Dermis blood vessel endothelial cell (primary cell): ENCODE measurements at regions not wholly inside any gene's neighbourhood (a gene's known extent, or its start where the extent isn't known, plus 50 kb on each side); places are given as distances from the start of the nearest gene placed in this dataset.
"Not testable (repeated sequence)": the region's sequence is repeated elsewhere in the genome, so short reads cannot be mapped to it uniquely, and the experiment has no call there.

Experiments used
- DNase-seq: peaks from one replicate; pipeline ENCODE4 v3.0.0; 2010

DNA sequence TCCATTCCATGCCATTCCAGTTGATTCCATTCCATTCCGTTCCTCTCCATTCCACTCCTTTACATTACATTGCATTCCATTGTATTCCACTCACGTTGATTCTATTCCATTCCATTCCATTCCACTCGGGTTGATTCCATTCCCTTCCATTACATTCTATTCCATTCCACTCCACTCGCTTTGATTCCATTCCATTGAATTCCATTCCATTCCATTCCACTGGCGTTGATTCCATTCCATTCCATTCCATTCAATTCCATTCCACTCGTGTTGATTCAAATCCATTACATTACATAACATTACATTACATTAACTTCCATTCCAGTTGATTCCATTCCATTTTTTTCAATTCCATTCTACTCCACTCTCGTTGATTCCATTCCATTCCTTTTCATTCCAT is 1142.8 kb downstream of the RPIA start:
- DNase-seq = no peak

DNA sequence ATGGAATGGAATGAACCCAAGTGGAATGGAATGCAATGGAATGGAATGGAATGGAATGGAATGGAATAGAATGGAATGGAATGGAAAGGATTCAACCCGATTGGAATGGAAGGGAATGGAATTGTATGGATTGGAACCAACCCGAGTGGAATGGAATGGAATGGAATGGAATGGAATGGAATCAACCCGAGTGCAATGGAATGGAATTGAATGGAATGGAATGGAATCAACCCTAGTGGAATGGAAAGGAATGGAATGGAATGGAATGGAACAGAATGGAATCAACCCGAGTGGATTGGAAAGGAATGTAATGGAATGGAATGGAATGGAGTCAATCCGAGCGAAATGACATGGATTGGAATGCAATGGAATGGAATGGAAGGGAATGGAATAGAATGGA is 1144.9 kb downstream of the RPIA start:
- DNase-seq = peak; percentile 49

DNA sequence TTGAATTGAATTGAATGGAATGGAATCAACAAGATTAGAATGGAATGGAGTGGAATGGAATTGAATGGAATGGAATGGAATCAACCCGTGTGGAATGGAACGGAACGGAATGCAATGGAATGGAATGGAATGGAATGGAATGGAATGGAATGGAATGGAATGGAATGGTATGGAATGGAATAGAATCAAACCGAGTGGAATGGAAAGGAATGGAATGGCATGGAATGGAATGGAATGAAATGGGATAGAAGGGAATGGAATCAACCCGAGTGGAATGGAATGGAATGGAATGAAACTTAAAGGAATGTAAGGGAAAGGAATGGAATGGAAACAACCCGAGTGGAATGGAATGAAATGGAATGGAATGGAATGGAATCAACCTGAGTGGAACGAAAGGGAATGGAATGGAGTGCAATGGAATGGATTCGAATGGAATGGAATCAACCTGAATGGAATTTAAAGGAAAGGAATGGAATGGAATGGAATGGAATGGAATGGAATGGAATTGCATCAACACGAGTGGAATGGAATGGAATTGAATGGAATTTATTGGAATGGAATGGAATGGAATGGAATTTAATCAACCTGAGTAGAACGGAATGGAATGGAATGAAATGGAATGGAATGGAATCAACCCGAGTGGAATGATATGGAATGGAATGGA is 1146.6 kb downstream of the RPIA start:
- DNase-seq = peak; percentile 31

DNA sequence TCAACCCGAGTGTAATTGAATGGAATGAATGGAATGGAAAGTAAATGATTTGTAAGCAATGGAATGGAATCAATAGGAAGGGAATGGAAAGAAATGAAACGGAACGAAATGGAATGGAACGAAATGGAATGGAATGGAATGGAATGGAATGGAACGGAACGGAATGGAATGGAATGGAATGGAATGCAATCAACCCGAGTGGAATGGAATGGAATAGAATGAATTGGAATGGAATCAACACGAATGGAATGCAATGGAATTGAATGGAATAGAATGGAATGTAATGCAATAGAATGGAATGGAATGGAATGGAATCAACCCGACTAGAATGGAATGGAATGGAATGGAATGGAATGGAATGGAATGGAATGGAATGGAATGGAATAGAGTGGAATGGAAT is 1148.7 kb downstream of the RPIA start:
- DNase-seq = peak; percentile 23

DNA sequence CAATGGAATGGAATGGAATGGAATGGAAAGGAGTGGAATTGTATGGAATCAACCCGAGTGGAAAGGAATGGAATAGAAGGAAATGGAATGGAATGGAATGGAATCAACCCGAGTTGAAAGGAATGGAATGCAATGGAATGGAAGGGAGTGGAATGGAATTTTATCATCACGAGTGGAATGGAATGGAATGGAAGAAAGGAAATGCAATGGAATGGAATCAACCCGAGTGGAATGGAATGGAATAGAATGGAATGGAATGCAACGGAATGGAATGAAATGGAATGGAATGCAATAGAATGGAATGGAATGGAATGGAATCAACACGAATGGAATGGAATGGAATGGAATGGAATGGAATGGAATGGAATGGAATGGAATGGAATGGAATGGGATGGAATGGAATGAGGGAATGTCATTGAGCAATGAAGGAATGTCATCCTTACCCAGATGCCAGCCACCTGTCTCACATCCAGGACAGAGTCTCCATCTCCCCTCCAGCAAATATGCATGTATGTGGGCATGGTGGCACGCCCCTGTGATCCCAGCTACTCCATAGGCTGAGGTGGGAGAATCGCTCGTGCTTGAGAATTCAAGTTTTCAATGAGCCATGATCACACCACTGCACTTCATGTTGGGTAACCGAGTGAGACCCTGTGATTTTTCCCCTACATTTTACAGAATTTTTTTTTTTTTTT is 1149.5 kb downstream of the RPIA start:
- DNase-seq = not testable (repeated sequence)

DNA sequence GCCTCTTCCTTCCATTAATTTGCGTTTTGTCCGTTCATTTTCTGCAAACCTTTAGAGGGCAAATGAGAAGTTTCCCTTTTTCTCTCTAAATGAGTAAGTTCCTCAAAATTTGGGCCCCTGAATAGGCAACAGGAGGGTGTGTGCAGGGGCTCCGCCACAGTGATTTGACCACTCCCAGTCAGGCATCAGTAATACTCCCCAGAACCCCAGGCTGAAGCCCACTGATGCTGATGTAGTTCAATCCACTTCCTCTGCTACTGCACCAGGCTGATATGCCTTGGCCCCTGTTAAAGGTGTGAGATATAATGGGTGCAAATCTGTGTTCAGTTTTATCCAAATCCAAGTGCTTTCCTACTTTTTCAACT is 1150.0 kb downstream of the RPIA start:
- no peak for DNase-seq

DNA sequence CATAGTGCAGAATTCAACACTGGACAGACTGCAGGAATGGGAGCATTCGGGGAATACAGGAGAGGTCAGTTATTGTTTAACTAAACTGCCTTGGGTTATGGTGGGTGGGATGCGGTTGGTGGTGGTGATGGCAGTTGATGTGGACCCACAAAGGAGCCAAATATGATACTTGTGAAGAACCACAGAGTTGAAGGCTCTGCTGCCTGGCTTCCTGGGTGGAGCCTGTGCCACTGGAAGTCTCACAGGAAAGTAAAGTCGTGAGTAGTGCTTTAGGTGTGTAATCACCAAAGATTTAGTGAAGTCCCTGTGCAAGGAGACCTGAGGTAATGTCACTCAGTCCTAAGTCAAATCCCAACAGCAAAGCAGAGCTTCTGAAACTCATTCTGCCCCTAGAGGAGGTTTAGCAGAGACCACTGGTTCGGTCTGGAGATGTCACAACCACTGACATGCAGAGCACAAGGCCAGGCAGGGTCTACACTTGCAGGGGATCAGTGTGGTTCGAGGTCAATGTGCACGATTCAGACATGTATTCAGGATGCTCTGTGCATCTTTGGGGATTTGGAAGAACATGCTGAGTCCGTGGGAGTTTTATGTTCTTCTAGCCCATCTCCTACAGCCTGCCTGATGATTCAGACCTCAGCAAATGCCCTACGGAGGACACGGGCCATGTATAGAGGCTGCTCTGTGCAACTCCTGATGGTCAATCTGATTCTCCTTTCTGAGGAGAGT is 1150.9 kb downstream of the RPIA start:
- no peak for DNase-seq

DNA sequence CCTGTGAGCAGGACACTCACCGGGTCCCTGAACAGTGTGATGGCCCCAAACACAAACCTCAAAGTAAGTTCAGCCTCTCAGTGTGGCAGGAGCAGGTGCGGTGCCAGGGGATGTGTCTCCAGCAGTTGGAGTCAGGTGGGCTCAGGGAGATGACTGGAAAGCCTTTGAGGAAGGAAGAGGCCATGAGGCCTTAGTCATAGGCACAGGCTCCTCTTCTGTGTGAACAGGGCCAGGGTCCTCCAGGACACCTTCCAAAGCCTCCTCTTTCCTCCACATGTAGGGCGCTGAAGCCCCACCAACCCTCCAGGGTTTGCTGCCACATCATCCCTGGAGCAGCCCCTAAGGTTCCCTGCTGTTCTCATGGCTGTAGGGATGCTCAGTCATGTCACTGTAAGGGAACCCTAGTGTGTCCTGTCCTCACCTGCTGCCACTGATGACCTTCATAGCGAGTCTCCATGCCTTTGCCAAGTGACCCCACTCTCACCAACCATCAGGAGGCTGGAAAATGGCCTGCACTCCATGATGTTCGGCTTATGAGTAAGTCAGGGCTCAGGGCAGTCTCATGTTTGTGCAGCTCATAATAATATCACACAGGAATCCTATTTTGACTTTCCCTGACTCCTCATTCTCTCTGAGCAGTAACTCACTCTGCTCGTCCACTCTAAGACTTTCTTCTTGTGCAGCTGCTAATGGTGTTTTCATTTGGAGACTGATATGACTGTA is 1152.9 kb downstream of the RPIA start:
- DNase-seq = no peak

DNA sequence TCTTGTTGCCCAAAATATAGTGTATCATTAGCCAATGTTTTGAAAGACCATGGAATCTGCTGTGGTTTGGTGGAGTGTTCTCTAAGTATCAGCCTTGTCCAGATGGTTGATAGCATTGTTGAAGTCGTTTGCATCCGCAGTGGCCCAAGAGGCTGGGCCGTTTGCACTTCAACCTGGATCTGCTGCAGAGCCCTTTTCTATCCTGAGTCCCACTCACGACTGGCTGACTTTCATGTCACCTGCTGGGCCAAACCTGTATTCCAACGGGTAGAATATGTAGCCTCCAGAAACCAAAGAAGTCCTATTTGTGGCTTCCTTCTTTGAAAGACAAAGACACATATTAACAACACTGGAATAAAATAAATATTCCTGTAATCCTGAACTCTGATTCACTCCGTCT is 1154.1 kb downstream of the RPIA start:
- no peak for DNase-seq

DNA sequence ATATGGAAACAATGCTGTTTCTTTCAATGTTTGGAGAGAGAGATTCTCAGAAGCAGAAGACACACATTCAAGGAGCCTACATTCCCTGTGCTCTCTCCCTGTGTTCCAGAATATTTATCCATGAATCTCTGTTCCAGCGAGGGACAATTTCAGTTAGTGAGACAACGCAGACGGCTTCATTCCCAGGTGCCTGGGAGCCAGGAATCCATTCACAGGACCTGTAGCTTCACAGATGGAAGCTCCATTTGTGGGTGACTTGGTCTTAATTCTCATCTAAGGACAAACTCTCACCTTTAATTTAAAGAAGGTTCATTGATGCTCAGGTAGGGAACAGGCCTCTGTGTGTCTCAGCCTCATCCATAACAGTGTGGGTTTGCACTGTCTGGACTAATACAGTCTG is 1156.6 kb downstream of the RPIA start:
- DNase-seq = no peak

DNA sequence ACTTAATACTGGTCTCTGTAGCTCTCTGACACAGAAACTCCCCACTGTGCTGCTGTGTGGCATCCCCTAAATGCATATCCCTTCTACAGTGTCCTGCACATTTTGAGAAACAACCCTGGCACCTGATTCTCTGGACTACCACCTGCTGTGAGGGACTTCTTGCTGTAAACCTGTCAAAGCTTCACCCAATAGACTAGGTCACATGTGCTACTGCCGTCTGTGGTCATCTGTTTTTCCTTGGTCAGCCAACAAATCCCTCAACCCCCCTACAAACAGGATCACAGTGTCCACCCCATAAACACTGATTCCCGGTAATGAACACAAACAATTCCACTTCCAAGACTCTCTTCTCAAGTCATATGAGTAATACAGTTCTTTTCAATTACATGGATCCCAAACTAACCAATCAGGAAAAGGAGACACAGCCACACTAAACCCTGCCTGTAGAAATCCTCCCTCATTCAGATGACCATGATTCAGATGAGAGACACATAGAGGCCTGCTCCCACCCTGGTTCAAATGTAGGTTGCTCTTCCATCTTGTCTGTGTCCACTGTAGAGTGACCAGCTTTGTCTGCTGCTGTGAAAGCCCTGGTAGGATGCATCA is 1157.4 kb downstream of the RPIA start:
- DNase-seq = no peak

DNA sequence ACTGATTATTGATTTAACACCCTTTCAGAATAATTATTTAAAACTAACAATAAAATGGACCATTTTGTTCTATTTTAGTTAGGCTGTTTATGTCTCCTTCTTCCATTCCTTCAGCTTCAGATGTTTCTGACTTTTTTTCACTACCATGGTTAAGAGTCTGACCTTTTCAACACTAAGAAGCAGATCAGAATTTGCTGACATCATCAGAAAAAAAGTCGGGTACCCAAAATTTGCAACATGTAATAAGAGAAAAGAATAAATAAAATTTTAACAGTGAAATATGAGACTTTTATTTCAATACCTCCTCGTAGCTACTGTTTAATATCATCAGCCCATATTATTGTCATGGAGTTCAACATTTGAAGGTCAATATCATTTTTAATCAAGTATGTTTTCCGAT is 1158.3 kb downstream of the RPIA start:
- no peak for DNase-seq

DNA sequence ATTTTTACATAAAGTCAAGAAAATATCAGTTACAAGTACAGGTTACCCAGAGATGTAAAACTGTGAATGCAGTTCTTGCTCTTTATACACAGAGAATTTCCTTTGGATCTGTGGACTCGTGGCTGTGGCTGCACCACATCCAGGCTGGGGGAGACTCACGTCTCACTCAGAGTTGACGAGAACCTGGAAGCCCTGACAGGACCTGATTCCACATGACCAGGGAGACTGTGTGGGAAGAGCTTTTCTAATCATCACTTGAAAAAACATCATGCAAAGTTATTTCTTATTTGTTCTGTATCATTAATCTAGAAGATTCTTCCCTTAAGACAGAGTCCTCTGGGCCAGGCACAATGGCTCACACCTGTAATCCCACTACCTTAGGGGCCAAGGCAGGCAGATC is 1159.0 kb downstream of the RPIA start:
- no peak for DNase-seq

DNA sequence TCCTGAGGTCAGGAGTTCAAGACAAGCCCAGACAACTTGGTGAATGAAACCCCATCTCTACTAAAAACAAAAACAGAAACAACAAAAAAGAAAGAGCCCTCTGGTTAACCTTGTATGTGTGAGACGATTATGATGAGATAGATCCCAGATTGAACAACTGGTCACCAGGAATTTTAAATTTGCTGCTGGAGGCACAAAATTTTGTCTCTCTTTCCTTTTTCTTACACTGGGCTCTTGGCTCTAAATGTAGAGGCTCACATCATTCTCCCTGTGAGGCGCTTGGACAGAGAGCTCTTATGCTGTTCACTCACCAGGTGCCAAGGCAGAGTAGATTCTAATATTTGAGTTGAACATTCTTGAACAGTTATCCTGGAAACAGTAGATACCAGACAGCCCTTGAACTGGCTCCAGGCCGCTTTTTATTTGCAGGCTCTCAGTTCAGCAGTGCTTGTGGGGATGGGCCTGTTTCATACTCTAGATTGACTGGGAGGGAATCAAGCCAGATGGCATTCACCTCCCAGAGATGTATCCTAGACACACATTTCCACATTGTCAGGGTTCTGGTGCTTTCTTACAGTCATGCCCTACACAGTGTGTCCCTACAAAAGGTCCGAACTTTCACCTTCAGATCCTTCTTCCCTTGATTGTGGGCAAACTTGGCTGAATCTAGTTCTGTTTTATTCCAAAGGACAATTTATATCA is 1159.6 kb downstream of the RPIA start:
- DNase-seq = no peak

DNA sequence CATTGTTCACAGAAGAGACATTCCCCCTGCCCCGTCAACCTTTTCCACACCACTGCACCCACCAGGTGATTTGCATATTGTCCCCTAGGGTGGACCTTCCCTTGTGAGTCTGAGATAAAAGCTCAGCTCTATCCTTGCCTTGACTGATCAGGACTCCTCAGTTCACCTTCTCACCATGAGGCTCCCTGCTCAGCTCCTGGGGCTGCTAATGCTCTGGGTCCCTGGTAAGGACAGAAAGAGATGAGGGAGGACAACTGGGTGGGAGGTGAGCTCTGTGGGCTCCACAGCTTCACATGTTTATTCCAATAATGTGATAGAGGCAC is 1160.1 kb downstream of the RPIA start:
- DNase-seq = no peak

DNA sequence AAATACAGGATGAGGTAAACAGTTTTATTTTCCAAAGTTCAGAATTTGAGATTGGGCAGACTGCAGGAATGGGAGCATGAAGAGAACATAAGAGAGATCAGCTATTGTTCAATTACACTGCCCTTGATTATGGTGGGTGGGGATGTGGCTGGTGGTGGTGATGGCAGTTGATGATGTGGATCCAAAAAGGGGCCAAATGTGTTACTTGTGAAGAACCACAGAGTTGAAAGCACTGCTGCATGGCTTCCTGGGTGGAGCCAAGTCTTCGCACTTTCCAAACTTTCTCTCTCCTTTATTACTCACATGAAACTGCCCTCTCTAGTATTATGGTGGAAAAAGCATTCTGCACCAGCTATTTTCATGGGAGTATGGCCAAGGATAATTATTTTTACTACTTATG is 1162.0 kb downstream of the RPIA start:
- not testable (repeated sequence) for DNase-seq

DNA sequence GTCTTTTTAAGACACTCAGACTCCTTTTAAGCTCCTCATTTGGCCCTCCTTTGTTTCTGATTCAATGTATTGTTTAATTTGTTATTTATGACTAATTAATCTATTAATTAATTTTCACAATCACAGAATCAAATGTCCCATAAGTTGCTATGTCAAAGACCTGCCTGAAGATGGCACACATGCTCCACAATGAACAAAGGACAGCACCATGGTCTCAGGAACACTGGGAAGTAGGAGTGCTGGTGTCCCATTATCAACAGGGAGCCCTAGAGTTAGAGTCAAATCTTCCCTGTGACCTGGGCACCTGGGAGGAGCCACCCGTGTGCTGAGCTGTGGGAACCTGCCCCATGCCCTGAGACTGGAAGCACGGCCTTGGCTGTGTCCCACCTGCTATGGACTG is 1164.3 kb downstream of the RPIA start:
- DNase-seq = not testable (repeated sequence)

DNA sequence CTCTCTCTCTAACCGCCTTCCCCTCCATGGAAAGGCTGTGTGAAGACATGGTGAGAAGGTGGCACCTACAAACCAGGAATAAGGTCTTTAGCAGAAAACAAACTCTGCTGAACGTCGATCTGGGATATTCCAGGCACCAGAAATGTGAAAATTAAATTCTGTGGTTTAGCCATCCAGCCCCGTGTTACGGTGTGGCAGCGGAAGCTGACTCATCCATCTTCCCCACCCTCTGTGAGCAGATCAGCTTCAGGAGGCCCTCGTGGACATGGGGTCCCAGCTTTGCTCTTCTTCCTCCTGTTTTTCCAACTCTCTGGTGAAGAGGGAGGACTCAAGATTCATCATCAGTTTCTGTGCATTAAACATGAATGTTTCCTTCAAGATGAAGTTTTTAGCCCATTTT is 1164.8 kb downstream of the RPIA start:
- DNase-seq = not testable (repeated sequence)

DNA sequence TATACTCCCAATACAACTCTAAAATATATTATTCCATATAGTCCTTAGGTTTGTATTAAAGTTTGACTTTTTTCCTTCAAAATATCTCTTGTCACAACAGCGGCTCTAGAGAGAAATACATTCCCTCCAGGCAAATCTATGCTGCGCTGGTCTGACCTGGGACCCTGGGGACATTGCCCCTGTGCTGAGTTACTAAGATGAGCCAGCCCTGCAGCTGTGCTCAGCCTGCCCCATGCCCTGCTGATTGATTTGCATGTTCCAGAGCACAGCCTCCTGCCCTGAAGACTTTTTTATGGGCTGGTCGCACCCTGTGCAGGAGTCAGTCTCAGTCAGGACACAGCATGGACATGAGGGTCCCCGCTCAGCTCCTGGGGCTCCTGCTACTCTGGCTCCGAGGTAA is 1170.7 kb downstream of the RPIA start:
- DNase-seq = not testable (repeated sequence)

DNA sequence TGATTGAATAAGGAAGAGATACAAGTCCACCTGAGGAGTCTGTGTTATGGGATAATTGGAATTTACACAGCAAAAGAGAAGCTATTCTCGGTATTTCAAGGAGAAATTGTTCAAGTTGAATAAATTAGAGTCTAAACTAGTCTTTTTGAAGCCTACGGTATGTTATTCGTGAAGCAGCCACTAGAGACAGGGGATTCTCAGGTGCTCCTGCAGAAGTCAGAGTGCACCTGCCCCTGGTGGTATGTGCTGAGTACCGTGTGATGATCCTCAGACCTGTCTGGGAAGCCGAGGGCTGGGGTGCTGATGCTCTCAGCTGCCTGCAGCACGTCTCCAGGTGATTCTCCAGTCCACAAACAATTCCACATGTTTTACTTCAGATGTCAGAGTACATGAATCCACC is 1171.7 kb downstream of the RPIA start:
- not testable (repeated sequence) for DNase-seq

DNA sequence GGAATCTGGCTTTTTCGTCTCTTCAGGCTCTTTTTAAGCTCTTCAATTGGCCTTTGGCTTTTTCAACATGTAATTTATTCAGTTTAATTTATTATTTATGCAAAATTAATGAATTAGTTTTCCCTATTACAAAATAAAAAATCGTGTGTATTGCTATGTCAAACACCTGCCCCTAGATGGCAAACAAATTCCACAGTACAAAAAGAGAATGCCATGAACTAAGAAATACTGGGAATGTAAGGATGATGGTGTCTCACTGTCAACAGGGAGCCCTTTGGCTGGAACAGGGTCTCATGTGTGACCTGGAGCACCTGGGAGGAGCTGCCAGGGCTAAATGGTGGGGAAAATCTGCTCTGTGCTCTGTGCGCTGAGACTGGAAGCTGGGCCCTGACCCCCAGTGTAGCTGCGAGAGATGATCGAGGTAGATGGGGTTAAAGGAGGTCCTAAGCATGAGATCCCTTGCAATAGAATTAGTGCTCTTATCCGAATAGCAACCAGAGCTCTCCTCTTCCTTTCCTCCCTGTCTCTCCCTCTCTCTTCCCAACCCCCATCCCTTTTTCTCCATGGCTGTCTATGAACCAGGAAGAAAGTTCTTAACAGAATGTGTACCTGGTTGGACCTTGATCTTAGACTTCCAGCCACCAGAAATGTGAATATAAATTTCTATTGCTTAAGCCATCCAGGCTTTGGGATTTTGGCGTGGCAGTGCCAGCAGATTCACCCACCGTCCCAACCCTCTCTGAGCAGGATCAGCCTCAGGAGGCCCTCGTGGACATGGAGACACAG is 1183.5 kb downstream of the RPIA start:
- not testable (repeated sequence) for DNase-seq

DNA sequence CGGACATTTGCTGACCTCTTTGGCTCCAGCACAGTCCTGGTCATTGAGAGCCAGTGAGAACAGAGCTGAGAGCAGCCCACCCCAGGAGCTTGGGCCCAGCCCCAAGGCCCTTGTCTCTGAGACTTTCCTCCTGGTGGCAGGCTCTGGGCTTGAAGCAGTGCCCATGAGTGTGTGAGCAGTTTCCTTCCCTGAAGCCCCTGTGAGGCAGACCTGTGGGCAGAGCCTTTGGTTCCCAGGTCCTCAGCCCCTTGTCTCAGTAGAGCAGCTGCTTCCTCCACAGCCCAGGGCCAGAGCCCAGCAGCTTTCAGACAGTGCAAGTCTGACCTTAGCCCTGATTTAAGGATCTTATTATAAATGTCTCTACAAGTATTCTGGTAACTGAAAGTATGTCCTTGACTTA is 1185.0 kb downstream of the RPIA start:
- not testable (repeated sequence) for DNase-seq
